Ishikawa (cell line): ENCODE measurements at regions not wholly inside any gene's neighbourhood (a gene's known extent, or its start where the extent isn't known, plus 50 kb on each side); places are given as distances from the start of the nearest gene placed in this dataset.

Source experiments
- CEBPB ChIP-seq: IDR thresholded peaks from 2 replicates; pipeline ENCODE4 v1.6.1; 2012
- CREB1 ChIP-seq: IDR thresholded peaks from 2 replicates; pipeline ENCODE4 v1.6.1; 2012; ENCODE audit warnings: low read depth
- EGR1 ChIP-seq: IDR thresholded peaks from 2 replicates; pipeline ENCODE4 v1.6.1; 2012
- EP300 ChIP-seq: IDR thresholded peaks from 2 replicates; pipeline ENCODE4 v1.6.1; 2012; ENCODE audit warnings: borderline replicate concordance
- FOXM1 ChIP-seq: IDR thresholded peaks from 2 replicates; pipeline ENCODE4 v1.6.1; 2012; ENCODE audit warnings: low read depth, borderline replicate concordance
- MAX ChIP-seq: IDR thresholded peaks from 2 replicates; pipeline ENCODE4 v1.6.1; 2012
- NFIC ChIP-seq: IDR thresholded peaks from 2 replicates; pipeline ENCODE4 v1.6.1; 2012
- RAD21 ChIP-seq: IDR thresholded peaks from 2 replicates; pipeline ENCODE4 v1.6.1; 2012; ENCODE audit warnings: low read depth
- REST ChIP-seq: IDR thresholded peaks from 2 replicates; pipeline ENCODE4 v1.6.1; 2012; ENCODE audit warnings: low read depth, mild to moderate bottlenecking
- TAF1 ChIP-seq: IDR thresholded peaks from 2 replicates; pipeline ENCODE4 v1.6.1; 2012; ENCODE audit warnings: low read depth, mild to moderate bottlenecking
- TCF12 ChIP-seq: IDR thresholded peaks from 2 replicates; pipeline ENCODE4 v1.6.1; 2012; ENCODE audit warnings: low read depth
- TEAD4 ChIP-seq: IDR thresholded peaks from 2 replicates; pipeline ENCODE4 v1.6.1; 2012
- USF1 ChIP-seq: IDR thresholded peaks from 2 replicates; pipeline ENCODE4 v1.6.1; 2012
- YY1 ChIP-seq: IDR thresholded peaks from 2 replicates; pipeline ENCODE4 v1.6.1; 2012; ENCODE audit warnings: low read depth
- ZBTB7A ChIP-seq: IDR thresholded peaks from 2 replicates; pipeline ENCODE4 v1.6.1; 2012; ENCODE audit warnings: low read depth

- TF ChIP-seq EP300 (no peak), NFIC (no peak), RAD21 (no peak), MAX (no peak), CREB1 (no peak), TAF1 (no peak), YY1 (no peak), FOXM1 (no peak), TEAD4 (no peak), REST (no peak), ZBTB7A (no peak)
Observed at GRCh38 chr14:37855871-37856270, 260.4 kb downstream of the TTC6 start.

- no peak for TF ChIP-seq USF1
- no peak for TF ChIP-seq NFIC
- TF ChIP-seq REST = no peak
- no peak for TF ChIP-seq TCF12
- no peak for TF ChIP-seq EP300
- no peak for TF ChIP-seq TEAD4
- TF ChIP-seq CREB1 = no peak
- TF ChIP-seq EGR1 = no peak
- no peak for TF ChIP-seq RAD21
Observed at GRCh38 chr14:37857774-37858266, 262.4 kb downstream of the TTC6 start.

- TF ChIP-seq REST (no peak), FOXM1 (no peak), RAD21 (no peak), MAX (no peak), ZBTB7A (no peak), YY1 (no peak), TAF1 (no peak), CREB1 (no peak), TEAD4 (no peak), NFIC (no peak), USF1 (no peak), EGR1 (no peak), TCF12 (no peak), EP300 (no peak), CEBPB (no peak)
Observed at GRCh38 chr14:37858733-37859132, 263.3 kb downstream of the TTC6 start.

- no peak for TF ChIP-seq TCF12
- TF ChIP-seq USF1 = no peak
- TF ChIP-seq FOXM1 = no peak
- no peak for TF ChIP-seq EP300
- TF ChIP-seq TAF1 = no peak
- TF ChIP-seq TEAD4 = no peak
- no peak for TF ChIP-seq NFIC
- TF ChIP-seq CREB1 = no peak
- TF ChIP-seq YY1 = no peak
- TF ChIP-seq RAD21 = no peak
- TF ChIP-seq ZBTB7A = no peak
- TF ChIP-seq CEBPB = no peak
- no peak for TF ChIP-seq EGR1
- TF ChIP-seq MAX = no peak
- no peak for TF ChIP-seq REST
Observed at GRCh38 chr14:37859177-37859576, 263.7 kb downstream of the TTC6 start.
